HG03060 (cell line): ENCODE measurements at regions not wholly inside any gene's neighbourhood (a gene's known extent, or its start where the extent isn't known, plus 50 kb on each side); places are given as distances from the start of the nearest gene placed in this dataset.
"Not testable (repeated sequence)": the region's sequence is repeated elsewhere in the genome, so short reads cannot be mapped to it uniquely, and the experiment has no call there.

ENCODE experiments used
- ATAC-seq: cut with Tn5 transposase; IDR thresholded peaks from one replicate; pipeline ENCODE4 v1.9.1; 2021; ENCODE audit warnings: low read depth, moderate number of reproducible peaks; ENCODE audit not compliant: unreplicated experiment

- ATAC-seq = no peak
Measured at GRCh38 chr5:17816944-17817343, 182.7 kb downstream of the TAF11L14 start.

- ATAC-seq = no peak
Measured at GRCh38 chr5:17817990-17818389, 183.7 kb downstream of the TAF11L14 start.

GRCh38 chr5:17819783-17820182 is 185.5 kb downstream of the TAF11L14 start:
- ATAC-seq = no peak

GRCh38 chr5:17828681-17829080 is 194.4 kb downstream of the TAF11L14 start:
- ATAC-seq = no peak

GRCh38 chr5:17829456-17829855 is 195.2 kb downstream of the TAF11L14 start:
- ATAC-seq = no peak

- no peak for ATAC-seq
Measured at GRCh38 chr5:17831279-17831678, 197.0 kb downstream of the TAF11L14 start.

- ATAC-seq = no peak
Measured at GRCh38 chr5:17832949-17833745, 198.9 kb downstream of the TAF11L14 start.

- ATAC-seq = no peak
Measured at GRCh38 chr5:17837757-17838156, 203.5 kb downstream of the TAF11L14 start.

GRCh38 chr5:17838469-17838868 is 204.2 kb downstream of the TAF11L14 start:
- ATAC-seq = no peak

GRCh38 chr5:17839848-17840247 is 205.6 kb downstream of the TAF11L14 start:
- ATAC-seq = no peak

- no peak for ATAC-seq
Measured at GRCh38 chr5:17846496-17846895, 212.2 kb downstream of the TAF11L14 start.

GRCh38 chr5:17847286-17847685 is 213.0 kb downstream of the TAF11L14 start:
- no peak for ATAC-seq

GRCh38 chr5:17852111-17852510 is 217.9 kb downstream of the TAF11L14 start:
- ATAC-seq = no peak

- no peak for ATAC-seq
Measured at GRCh38 chr5:17852740-17853139, 218.5 kb downstream of the TAF11L14 start.

- no peak for ATAC-seq
Measured at GRCh38 chr5:17854901-17855300, 220.6 kb downstream of the TAF11L14 start.

- no peak for ATAC-seq
Measured at GRCh38 chr5:17860660-17861315, 226.5 kb downstream of the TAF11L14 start.

GRCh38 chr5:17864903-17865302 is 230.6 kb downstream of the TAF11L14 start:
- not testable (repeated sequence) for ATAC-seq

GRCh38 chr5:17865966-17866365 is 231.7 kb downstream of the TAF11L14 start:
- ATAC-seq = not testable (repeated sequence)

GRCh38 chr5:17872204-17872603 is 237.9 kb downstream of the TAF11L14 start:
- no peak for ATAC-seq

- no peak for ATAC-seq
Measured at GRCh38 chr5:17878541-17878940, 244.3 kb downstream of the TAF11L14 start.

GRCh38 chr5:17879276-17879675 is 245.0 kb downstream of the TAF11L14 start:
- ATAC-seq = no peak

- ATAC-seq = no peak
Measured at GRCh38 chr5:17880869-17881268, 246.6 kb downstream of the TAF11L14 start.
